ENCODE measurements at regions not wholly inside any gene's neighbourhood (a gene's known extent, or its start where the extent isn't known, plus 50 kb on each side); places are given as distances from the start of the nearest gene placed in this dataset.
"Not testable (repeated sequence)": the region's sequence is repeated elsewhere in the genome, so short reads cannot be mapped to it uniquely, and the experiment has no call there.

GRCh38 chr4:148914734-148915133 lies 472.5 kb upstream of the NR3C2 start:
- ATAC-seq: no peak

GRCh38 chr4:148914301-148914700 lies 472.1 kb upstream of the NR3C2 start:
- TF ChIP-seq, protein P1, sequence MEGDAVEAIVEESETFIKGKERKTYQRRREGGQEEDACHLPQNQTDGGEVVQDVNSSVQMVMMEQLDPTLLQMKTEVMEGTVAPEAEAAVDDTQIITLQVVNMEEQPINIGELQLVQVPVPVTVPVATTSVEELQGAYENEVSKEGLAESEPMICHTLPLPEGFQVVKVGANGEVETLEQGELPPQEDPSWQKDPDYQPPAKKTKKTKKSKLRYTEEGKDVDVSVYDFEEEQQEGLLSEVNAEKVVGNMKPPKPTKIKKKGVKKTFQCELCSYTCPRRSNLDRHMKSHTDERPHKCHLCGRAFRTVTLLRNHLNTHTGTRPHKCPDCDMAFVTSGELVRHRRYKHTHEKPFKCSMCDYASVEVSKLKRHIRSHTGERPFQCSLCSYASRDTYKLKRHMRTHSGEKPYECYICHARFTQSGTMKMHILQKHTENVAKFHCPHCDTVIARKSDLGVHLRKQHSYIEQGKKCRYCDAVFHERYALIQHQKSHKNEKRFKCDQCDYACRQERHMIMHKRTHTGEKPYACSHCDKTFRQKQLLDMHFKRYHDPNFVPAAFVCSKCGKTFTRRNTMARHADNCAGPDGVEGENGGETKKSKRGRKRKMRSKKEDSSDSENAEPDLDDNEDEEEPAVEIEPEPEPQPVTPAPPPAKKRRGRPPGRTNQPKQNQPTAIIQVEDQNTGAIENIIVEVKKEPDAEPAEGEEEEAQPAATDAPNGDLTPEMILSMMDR (IDR thresholded peaks at IDR 0.05): no peak
- no peaks in the 10 kb centered on the region for H3K9me3 ChIP-seq
- no peak for ATAC-seq
- intact Hi-C loops (cut with DNase I): no loop called here
- H3K27me3 ChIP-seq (ENCODE audit: low read depth): no peaks in the 10 kb centered on the region
- no peak overlapping the region for H3K27ac ChIP-seq
- DNase-seq: no peak
- no peak overlapping the region for H3K4me3 ChIP-seq
- no peaks in the 10 kb centered on the region for H3K4me1 ChIP-seq
- H3K36me3 ChIP-seq: no peaks in the 10 kb centered on the region

More at GRCh38 chr4:148914734-148915133, 472.5 kb upstream of the NR3C2 start:
- Histone ChIP-seq H3K9me3 (no peaks in the 10 kb centered on the region), H3K27ac (no peak overlapping the region), H3K36me3 (no peaks in the 10 kb centered on the region), H3K4me1 (no peaks in the 10 kb centered on the region), H3K27me3 (ENCODE audit: low read depth) (no peaks in the 10 kb centered on the region), H3K4me3 (no peak overlapping the region)
- intact Hi-C loops (cut with DNase I): no loop called here
- TF ChIP-seq, protein P1 (IDR thresholded peaks at IDR 0.05): no peak
- no peak for DNase-seq

- peaks cover 7% of the 10 kb centered on the region for H3K9me3 ChIP-seq
- ATAC-seq: no peak
- DNase-seq: no peak
- no peaks in the 10 kb centered on the region for H3K27me3 ChIP-seq (ENCODE audit: low read depth)
- H3K27ac ChIP-seq: no peak overlapping the region
- no peak overlapping the region for H3K4me3 ChIP-seq
- intact Hi-C loops (cut with DNase I): no loop called here
- no peaks in the 10 kb centered on the region for H3K36me3 ChIP-seq
- H3K4me1 ChIP-seq: no peaks in the 10 kb centered on the region
- TF ChIP-seq, protein P1 (IDR thresholded peaks at IDR 0.05): no peak
Measured at GRCh38 chr4:148903388-148903787, 461.2 kb upstream of the NR3C2 start.

GRCh38 chr4:148901075-148901705 lies 459.0 kb upstream of the NR3C2 start:
- Histone ChIP-seq H3K27me3 (ENCODE audit: low read depth) (no peaks in the 10 kb centered on the region), H3K4me3 (no peak overlapping the region), H3K9me3 (peaks cover 14% of the 10 kb centered on the region), H3K27ac (no peak overlapping the region), H3K36me3 (no peaks in the 10 kb centered on the region), H3K4me1 (no peaks in the 10 kb centered on the region)
- DNase-seq (no peak), ATAC-seq (no peak)
- intact Hi-C loops (cut with DNase I): no loop called here
- TF ChIP-seq, protein P1 (IDR thresholded peaks at IDR 0.05): no peak

GRCh38 chr4:148898139-148898538 lies 455.9 kb upstream of the NR3C2 start:
- H3K36me3 ChIP-seq; H3K27me3 ChIP-seq (ENCODE audit: low read depth); DNase-seq; H3K4me1 ChIP-seq; H3K4me3 ChIP-seq; ATAC-seq; H3K27ac ChIP-seq; intact Hi-C loops (cut with DNase I): not testable (repeated sequence)
- H3K9me3 ChIP-seq: peaks cover 14% of the 10 kb centered on the region

- no peaks in the 10 kb centered on the region for H3K4me1 ChIP-seq
- H3K27ac ChIP-seq: no peak overlapping the region
- TF ChIP-seq, protein P1 (IDR thresholded peaks at IDR 0.05): no peak
- H3K36me3 ChIP-seq: no peaks in the 10 kb centered on the region
- H3K27me3 ChIP-seq (ENCODE audit: low read depth): no peaks in the 10 kb centered on the region
- ATAC-seq: no peak
- H3K4me3 ChIP-seq: no peak overlapping the region
- peaks cover 4% of the 10 kb centered on the region for H3K9me3 ChIP-seq
- intact Hi-C loops (cut with DNase I): no loop called here
- no peak for DNase-seq
Measured at GRCh38 chr4:148893095-148893494, 450.9 kb upstream of the NR3C2 start.
